Smooth muscle cell of the brain vasculature (primary cell): ENCODE measurements at regions not wholly inside any gene's neighbourhood (a gene's known extent, or its start where the extent isn't known, plus 50 kb on each side); places are given as distances from the start of the nearest gene placed in this dataset.
"Not testable (repeated sequence)": the region's sequence is repeated elsewhere in the genome, so short reads cannot be mapped to it uniquely, and the experiment has no call there.

Source experiments
- DNase-seq: peaks from one replicate; pipeline ENCODE4 v3.0.0-alpha.2; 2012; ENCODE audit warnings: low read depth, low spot score

DNA sequence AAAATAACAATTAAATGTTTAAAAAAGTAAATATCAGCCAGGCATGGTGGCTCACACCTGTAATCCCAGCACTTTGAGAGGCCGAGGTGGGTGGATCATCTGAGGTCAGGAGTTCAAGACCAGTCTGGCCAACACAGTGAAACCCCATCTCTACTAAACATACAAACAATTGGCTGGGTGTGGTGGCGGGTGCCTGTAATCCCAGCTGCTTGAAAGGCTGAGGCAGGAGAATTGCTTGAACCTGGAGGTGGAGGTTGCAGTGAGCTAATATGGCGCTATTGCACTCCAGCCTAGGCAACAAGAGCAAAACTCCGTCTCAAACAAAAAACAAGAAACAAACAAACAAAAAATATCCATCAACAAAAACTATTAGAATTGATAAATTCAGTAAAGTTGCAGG, 77.5 kb downstream of the SNX5 start:
- DNase-seq: not testable (repeated sequence)

DNA sequence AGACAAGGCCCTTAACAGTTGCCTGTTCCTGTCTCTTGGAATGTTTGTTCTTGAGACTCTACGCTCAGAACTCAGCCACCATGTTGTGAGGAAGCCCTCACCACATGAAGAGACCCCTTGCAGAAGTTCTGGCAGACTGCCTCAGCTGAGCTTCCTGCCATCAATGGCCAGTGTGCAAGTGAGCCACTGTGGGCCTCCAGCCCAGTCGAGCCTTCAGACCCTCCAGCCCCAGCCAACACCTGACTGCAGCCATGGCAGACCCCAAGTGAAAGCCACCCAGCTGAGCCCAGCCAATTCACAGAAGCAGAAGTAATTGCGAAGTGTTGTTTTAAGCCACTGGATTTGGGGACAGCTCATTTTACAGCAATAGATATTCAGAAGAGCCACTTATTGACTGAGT, 78.3 kb downstream of the SNX5 start:
- DNase-seq: no peak

DNA sequence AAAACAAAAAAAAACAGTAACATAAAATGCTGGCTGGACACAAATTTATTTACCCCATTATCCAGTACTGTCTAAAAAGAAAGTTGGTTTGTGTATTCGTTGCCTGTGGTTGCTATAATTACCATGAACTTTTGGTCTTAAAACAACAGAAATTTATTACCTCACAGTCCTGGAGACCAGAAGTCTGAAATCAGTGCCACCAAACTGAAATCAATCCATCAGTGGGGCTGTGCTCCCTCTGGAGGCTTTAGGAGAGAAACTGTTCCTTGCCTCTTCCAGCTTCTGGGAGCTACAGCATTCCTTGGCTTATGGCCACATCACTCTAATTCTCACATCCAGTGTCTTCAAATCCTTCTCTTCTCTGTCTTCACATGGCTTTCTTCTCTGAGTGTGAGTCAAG, 79.4 kb downstream of the SNX5 start:
- DNase-seq: no peak

DNA sequence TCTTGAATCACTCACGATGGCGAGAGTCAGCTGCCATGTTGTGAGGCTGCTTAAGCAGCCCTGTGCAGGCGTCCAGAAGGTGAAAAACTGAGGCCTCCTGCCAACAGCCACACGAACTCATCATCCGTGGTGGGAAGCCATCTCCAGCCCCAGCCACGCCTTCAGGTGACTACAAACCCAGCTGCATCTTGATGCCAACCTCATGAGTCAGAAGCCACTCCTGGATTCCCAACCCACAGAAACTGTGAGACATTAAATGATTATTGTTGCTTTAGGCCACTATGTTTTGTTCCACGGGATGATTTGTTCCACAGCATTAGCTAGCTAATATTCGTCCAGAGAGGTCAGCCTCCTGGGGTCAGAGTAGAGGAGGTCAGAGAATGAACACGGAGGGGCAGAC, 80.5 kb downstream of the SNX5 start:
- no peak for DNase-seq

DNA sequence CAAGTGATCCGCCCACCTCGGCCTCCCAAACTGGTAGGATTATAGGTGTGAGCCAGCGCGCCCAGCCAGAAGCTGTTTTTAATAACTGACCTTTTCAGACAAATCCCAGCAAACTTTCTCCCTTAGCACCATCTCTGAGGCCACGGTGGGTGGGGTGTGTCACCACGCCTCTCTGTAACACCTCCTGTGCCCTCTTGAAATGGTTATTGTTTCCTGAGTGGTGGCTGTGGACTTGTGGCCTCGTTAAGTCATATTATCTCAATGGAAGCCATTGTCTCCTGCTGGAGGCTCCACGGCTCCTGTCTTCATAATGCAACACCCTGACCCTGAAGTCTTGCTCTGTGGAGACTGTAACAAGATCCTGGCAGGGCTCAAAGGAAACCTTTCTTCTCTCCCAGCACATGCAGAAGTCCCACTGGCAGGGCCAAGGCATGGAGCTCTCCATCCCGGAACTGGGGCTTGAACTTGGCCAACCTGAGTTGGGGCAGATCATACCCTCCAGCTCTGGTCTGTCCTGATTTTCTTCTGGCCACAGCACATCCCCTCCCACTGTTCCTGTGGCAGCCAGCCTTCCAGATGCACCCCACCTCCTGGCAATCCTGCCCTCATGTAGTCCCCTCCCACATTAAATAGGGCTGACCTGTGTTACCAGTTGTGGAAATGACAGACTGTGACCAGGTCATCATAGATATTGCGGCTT, 81.1 kb downstream of the SNX5 start:
- no peak for DNase-seq

DNA sequence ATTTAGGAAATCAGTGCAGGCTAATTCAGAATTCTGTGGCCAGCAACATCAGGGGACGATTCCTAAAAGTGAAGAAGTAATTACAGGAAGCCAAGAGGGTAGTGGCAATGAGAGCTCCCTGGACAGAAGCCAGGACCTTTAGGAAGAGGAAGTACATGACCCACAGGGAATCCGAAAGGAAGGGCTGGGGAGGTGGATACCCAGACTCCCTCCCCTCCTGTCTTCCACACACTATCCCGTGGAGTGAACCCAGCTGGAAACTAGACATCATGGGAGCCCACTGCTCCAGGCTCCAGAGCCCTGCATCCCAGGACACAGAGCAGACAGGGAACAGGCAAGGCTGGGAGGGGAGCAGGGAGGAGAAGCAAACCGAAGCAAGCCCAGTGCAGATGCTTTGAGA, 83.0 kb downstream of the SNX5 start:
- DNase-seq: no peak

DNA sequence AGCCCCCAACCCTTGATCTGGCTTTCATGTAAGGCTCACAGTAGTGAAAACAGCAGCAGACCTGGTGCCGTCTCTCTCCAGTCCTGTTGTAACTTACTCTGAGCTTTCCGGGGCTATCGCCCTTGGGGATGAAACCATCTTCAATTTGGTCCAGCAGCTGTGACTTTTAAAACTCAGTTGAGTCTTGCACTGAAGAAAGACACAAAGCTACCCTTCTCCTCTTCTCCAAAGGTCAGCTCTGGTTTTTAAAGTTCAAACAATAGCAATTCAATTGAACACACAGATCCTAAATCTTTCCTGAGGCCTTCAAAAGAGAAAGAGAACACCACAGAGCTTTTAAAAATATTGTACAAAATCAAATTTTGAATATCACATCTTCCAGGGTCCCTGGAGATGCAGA, 83.5 kb downstream of the SNX5 start:
- no peak for DNase-seq

DNA sequence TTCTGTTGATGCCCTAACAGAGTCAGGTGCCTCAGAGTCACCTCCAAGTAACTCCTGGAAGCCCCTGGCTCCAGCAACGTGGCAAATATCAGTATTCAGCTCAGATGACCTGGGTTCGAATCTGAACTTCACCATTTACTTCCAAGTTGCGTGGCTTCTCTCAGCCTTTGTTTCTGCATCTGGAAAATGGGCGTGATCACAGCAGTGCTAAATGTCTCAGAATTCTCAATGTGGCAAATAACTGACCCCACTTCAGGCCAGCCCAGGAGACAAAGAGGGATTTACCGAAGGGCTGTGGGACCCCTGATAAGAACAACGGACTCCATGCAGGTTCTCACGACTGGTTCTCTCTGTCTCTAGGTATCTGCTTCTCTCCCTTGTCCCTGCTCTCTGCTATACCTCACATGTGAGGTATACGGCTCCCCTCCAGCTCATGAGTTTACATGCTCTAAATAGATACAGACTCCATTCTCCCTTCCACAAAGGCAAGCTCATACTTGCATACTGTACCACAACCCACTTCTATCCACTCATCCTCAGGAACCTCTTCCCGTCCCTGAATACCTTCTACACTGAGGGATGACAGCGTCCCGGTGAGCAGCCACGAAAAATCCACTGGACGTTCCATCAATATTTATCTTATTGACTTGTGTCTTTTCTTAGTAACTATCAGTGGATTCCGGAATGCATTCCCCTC, 84.1 kb downstream of the SNX5 start:
- DNase-seq: no peak

DNA sequence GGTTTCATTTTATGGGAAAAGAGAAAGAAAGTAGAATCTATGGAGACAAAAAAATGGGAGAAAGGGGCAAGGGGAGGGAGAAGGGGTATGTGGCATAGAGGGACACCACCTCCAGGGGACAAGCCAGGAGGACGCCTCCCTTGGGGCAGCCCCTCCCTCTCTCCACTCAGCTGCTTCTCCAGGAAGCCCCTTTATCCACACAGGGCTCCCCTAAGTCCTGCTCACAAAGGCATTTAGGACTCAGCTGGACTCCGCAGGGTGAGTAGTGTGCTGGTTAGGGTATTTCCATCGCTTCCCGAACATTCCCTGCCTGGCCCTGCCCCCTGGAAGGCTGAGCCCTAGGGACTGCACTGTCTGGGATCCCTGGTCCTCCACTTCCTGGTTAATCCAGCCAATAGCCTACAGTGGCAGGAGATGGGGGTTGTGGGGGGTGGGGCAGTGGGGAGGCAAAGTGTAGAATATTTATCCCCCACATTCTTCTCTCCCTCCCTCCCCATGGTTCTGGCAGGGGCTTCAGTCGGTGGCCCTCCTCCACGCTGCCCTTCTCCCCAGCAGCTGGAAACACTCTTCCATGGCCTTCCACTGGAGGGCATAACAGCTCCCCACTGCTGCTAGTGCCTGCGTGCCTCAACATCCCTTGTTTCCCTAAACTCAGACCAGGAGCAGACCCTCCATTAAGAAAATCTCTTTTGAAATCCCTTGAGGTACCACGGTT, 84.8 kb downstream of the SNX5 start:
- DNase-seq: no peak

DNA sequence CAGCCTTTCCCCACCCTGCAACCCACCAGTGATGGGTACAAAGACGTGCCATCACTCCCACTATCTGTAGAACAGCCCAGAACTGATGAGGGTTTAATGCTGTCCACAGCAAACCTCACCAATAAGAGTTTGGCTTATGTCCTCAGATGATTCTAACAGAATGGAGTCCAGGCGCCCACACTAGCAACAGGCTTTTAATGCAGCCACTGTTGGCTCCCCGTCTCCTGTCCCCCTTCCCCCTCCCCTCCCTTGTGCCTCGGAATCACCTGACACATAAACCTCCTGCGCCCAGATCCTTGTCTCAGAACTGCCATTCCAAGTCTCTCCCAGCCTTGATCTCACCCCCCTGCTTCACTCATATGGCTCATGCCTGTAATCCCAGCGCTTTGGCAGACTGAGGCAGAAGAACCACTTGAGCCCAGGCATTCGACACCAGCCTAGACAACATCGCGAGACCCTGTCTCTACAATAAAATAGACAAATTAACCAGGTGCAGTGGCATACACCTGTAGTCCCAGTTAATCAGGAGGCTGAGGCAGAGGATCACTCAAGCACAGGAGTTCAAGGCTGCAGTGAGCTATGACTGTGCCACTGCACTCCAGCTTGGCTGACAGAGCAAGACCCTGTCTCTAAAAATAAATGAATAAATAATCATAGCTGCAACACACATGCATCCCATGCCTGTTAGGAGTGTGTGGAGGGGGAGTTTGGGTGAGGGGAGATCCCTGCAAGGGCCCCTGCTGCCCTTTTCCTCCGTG, 85.6 kb downstream of the SNX5 start:
- DNase-seq: no peak

DNA sequence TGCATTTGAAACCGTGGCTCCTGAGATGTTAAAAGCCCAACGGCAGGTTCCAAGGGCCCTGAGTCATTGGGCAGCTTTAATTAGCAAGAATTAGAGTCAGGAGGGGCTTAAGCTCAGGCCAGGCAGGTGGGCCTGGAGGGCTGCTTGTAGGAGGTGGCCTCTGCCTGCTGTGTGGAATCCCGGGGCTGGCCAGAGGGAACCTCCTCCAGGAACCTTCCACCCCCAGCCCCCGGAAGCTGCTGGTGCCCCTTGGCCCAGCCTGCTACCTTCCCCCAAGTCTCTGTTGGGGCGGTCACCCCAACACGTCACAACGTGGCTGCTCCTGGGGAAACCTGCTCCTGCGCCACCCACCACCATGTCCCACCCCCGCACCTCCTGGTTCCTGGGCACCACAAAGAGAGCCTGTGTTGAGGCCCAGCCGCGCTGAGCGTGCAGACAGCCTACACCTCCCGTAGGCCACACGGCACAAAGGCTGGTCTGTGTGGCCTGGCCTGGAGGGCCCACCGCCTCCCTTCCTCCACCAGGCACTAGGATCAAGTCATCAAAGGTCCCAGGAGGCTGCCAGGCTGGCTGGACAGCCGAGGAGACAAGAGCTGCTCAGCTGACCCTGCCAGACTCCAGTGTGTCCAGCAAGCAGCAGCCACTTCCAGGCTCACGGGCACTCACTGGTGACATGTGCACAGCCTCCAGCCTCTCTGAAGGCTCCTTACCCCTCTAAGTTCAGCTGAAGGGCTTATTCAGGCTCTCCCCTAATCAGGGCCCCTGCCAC, 86.3 kb downstream of the SNX5 start:
- no peak for DNase-seq

DNA sequence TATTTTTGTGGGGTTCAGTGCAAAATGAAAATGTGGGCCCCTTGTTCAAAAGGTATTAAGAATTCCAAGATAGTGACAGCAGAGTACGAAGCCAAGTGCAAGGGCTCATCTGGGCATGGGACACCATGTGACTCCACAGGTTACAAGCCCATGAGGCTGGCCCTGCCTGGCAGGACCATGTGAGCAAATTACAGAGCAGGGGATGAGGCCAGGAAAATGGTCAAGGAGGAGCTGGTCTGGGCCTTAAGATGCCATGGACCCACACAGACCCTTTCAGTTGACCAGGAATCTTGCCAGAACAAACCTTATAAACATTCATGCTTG, 86.9 kb downstream of the SNX5 start:
- no peak for DNase-seq

DNA sequence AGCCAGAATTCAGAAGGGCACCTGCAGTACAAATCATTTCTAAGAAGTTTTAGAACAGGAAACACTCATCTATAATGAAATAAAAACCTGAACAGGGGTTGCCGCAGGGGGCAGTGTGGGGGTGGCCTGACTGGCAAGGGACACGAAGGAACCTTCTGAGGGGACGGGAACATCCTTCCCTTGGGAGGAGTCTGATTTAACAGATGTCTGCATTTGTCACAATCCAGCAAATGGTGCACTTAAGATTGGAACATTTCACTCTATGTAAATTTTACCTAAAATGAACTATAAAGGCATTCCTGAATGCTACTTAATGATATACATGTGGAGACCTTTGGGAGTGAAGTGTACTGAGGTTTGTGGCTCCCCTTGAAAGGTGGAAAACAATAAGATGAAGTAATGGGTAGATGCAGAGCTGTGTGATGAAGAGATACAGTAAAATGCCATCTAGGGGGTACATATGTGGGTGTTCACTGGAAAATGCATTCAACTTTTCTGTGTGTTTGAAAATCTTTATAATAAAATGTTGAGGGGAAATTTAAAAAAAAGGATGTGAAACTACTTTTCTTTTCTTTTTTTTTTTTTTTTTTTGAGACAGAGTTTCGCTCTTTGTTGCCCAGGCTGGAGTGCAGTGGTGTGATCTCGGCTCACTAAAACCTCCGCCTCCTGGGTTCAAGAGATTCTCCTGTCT, 89.5 kb downstream of the SNX5 start:
- no peak for DNase-seq

DNA sequence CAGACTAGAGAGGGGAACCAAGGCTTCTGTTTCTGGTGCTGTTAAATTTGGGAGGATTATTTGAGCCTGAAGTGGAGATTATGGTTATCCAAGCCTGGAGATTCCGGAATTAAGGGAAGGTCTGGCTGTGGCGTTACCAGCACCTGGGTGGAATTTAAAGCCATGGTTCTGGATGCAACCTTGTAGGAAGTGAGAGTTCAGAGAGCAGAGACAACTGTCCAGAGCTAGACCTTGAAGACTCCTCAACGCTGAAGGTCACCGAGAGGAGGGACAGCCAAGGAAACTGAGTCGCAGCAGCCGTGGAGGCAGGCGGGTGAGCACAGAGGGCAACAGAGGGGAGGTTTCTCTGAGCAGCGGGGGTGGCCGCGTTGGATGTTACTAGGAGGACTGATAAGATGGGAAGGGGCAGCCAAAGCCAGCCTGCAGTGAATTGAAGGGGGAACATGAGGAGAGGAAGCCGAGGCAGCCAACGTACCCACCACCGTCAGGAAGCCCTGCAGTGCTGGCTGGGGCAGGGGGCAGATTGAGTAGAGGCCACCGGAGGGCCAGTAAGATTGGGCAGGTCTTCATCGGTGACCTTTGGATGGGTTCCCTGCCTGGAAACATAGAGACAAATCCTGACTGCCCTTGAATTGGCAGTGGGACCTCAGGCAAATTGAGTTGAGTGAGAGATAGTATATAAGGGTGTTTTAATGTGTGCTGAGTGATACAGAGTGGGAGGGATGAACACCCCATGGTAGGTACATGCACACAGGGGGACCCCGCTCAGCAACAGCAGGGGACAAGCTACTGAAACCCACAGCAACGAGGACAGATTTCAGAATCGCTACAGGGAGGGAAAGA, 90.3 kb downstream of the SNX5 start:
- no peak for DNase-seq

DNA sequence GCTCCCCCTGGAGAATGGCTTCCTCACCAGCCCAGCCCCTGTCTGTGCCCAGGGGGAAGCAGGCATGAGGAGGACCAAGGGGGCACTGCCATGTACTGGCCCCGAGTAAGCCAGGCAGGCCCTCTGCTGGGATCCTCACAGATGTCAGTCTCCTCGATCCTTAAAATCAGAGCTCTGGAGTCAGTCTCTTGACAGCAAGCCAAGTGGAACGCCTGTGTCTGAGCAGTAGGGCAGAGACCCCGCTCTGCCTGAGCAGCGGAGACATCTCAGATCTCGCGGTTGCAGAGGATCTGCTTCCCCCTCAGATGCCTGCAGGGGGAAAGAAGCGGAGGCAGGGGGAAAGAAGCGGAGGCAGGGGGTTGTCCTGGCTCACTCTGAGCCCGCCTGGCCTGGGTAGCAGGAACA, 92.6 kb downstream of the SNX5 start:
- no peak for DNase-seq

DNA sequence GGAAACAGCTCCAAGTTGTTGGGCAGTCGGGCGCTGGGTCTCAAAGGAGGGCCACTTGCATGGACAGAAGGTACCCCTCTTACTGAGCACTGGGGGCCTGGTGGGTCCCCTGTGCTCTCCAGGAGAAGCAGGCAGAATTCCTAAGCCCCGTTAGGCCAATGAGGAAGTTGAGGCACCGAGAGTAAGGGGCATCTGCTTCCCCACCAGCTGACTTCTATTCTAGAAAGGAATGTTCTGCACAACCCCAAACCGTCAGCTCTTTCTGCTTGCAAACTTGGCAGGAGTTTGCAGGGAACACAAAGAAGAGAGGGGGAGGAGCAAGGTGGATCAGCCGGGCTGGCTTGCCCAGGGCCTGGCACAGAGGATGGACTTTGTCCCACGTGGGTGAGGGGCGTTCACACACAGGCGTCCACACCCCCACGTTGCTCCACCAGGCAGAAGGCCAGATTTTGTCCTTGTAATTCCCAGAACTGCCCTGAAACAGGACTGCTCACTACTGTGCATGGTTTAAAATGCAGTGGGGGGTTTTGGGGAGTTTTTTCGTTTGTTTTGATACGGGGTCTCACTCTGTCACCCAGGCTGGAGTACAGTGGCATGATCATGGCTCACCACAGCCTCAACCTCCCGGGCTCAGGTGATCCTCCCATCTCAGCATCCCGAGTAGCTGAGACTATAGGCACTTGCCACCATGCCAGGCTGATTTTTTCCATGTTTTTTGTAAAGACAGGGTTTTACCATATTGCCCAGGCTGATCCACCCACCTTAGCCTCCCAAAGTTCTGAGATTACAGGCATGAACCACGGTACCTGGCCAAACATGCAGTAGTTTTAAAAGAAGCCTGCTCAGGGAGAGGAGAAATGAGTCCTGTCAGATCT, 93.3 kb downstream of the SNX5 start:
- no peak for DNase-seq

DNA sequence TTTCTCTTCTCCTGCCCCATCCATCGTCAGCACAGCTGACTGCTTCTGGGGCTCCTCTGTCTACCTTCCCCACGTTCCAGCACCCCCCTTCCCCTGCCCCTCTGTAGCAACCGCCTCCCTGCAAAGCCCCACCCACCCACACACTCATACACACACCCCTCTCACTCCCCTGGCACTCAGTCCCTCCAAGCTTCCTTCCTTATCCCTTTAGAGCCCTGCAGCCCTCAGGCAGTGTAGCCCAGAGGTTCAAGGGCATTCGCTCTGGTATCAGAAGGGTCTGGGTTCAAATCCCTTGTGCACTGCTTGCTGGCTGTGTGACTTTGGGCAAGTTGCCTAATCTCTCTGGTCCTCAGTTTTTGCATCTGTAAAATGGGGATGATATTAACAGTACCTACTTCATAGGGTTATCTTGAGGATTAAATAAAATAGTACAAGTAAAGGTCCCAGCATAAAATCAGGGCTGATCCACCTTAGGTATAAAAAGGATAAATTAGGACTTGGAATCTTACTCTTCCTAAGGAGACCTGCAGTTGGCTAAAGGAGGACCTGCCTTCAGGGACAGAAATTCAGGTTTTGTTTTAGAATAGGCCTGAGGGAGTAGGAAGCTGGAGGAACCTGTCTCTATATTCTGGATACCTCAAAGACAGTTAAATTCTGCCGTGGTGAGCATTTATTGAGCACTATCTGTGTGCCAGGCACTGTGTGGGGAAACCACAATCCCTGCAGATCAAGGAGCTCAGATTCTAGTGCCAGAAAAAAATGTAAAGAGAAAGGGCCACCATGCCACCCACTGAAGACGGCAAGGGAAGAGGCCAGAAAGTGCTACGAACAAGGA, 94.1 kb downstream of the SNX5 start:
- DNase-seq: no peak
